Cardiac muscle cell (in vitro differentiated cells and primary cell): ENCODE measurements at regions not wholly inside any gene's neighbourhood (a gene's known extent, or its start where the extent isn't known, plus 50 kb on each side); places are given as distances from the start of the nearest gene placed in this dataset.

Experiments
- DNase-seq, 2 donors: peaks; one replicate each; pipeline versions ENCODE4 v3.0.0 to v3.0.0-alpha.2; 2010 to 2017; ENCODE audit warnings: low read depth in 1 of 2, low spot score in 1 of 2
- H3K27ac ChIP-seq: fragments of 200-600 bp; sonication (generic); 2 replicates; pipeline ENCODE4 v1.5.1; 2016
- H3K27me3 ChIP-seq: fragments of 200-600 bp; sonication (generic); 2 replicates; pipeline ENCODE4 v1.6.0; 2016; ENCODE audit warnings: control low read depth
- H3K36me3 ChIP-seq: fragments of 200-600 bp; sonication (generic); 2 replicates; pipeline ENCODE4 v1.5.1; 2016; ENCODE audit warnings: control low read depth
- H3K4me1 ChIP-seq: fragments of 200-600 bp; sonication (generic); 2 replicates; pipeline ENCODE4 v1.8.1; 2017; ENCODE audit warnings: low read depth, mild to moderate bottlenecking, mixed run types
- H3K4me3 ChIP-seq: fragments of 200-600 bp; sonication (generic); 2 replicates; pipeline ENCODE4 v1.5.1; 2016; ENCODE audit warnings: mild to moderate bottlenecking
- H3K9me3 ChIP-seq: fragments of 200-600 bp; sonication (generic); 2 replicates; pipeline ENCODE4 v1.5.1; 2017; ENCODE audit warnings: low read depth, mild to moderate bottlenecking, control low read depth
- TF ChIP-seq, protein P1 (sequence below): IDR thresholded peaks from 2 replicates; pipeline ENCODE4 v1.5.1; 2012; ENCODE audit warnings: low read depth, mild to moderate bottlenecking, low read length

DNA sequence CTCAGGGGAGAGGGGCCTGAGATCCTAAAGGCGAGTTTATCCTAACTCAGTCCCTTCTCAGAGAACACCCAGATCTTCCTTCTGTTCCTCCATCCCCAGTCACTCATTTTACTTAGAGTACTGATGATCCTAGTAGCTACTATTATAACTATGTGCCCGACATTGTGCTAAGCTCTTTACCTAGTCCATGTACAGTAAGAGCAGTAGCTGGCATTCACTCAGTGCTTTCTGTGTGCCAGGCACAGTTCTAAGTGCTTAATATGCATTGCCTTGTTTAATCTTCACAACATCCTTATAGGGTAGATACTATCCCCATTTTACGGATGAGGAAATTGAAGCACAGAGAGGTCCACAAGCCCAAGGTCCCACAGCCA is 58.3 kb downstream of the FRMPD3 start:
- H3K4me3 ChIP-seq, result no peak overlapping the region
- no peaks in the 10 kb centered on the region for H3K36me3 ChIP-seq
- H3K4me1 ChIP-seq, result no peaks in the 10 kb centered on the region
- peaks cover 41% of the 10 kb centered on the region for H3K27me3 ChIP-seq
- DNase-seq, result no peak
- TF ChIP-seq, protein P1, sequence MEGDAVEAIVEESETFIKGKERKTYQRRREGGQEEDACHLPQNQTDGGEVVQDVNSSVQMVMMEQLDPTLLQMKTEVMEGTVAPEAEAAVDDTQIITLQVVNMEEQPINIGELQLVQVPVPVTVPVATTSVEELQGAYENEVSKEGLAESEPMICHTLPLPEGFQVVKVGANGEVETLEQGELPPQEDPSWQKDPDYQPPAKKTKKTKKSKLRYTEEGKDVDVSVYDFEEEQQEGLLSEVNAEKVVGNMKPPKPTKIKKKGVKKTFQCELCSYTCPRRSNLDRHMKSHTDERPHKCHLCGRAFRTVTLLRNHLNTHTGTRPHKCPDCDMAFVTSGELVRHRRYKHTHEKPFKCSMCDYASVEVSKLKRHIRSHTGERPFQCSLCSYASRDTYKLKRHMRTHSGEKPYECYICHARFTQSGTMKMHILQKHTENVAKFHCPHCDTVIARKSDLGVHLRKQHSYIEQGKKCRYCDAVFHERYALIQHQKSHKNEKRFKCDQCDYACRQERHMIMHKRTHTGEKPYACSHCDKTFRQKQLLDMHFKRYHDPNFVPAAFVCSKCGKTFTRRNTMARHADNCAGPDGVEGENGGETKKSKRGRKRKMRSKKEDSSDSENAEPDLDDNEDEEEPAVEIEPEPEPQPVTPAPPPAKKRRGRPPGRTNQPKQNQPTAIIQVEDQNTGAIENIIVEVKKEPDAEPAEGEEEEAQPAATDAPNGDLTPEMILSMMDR, result no peak
- no peaks in the 10 kb centered on the region for H3K9me3 ChIP-seq
- no peak overlapping the region for H3K27ac ChIP-seq

DNA sequence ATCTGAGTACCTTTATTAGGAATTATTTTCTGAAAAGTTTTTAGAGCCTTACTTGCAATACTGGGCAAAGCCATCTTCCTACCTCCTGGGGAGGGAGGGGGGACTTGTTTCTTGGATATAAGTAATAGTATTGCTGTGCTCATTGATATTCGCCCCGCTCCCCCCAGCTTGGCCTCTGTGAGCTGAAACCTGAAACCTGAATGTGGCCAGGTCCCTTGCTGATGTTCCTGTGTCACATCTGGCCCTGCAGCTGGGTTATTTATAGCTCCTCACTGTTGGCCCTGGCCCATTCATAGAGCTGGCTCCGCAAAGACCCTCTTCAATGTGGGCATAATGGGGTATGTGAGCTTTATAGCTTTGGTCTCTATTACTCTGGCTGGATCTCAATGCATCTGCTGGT is 59.5 kb downstream of the FRMPD3 start:
- no peaks in the 10 kb centered on the region for H3K4me1 ChIP-seq
- TF ChIP-seq, protein P1, result no peak
- no peak overlapping the region for H3K4me3 ChIP-seq
- H3K9me3 ChIP-seq, result no peaks in the 10 kb centered on the region
- H3K27ac ChIP-seq, result no peak overlapping the region
- DNase-seq, result peak in 1 of 2 donors; percentile 32
- no peaks in the 10 kb centered on the region for H3K36me3 ChIP-seq
- peaks cover 41% of the 10 kb centered on the region for H3K27me3 ChIP-seq

DNA sequence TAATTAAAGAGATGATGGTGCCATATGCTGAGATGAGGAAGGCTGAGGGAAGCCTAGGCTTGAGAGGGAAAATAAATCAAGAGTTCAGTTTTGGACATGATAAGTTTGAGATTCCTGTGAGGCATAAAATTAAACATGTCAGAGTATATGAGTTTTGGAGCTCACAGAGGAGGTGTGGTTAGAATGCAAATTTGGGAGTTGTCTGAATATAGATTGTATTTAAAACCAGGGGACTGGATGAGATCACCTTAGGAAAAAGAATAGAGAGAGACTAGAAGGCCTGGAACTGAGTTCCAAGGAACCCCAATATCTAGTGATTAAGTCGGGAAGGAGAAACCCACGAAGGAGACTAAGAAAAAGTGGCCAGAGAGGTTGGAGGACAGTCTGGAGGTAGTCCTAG is 65.5 kb downstream of the FRMPD3 start:
- H3K27me3 ChIP-seq, result no peaks in the 10 kb centered on the region
- no peaks in the 10 kb centered on the region for H3K9me3 ChIP-seq
- no peak overlapping the region for H3K4me3 ChIP-seq
- H3K36me3 ChIP-seq, result no peaks in the 10 kb centered on the region
- no peak for DNase-seq
- TF ChIP-seq, protein P1, result no peak
- no peaks in the 10 kb centered on the region for H3K4me1 ChIP-seq
- no peak overlapping the region for H3K27ac ChIP-seq

DNA sequence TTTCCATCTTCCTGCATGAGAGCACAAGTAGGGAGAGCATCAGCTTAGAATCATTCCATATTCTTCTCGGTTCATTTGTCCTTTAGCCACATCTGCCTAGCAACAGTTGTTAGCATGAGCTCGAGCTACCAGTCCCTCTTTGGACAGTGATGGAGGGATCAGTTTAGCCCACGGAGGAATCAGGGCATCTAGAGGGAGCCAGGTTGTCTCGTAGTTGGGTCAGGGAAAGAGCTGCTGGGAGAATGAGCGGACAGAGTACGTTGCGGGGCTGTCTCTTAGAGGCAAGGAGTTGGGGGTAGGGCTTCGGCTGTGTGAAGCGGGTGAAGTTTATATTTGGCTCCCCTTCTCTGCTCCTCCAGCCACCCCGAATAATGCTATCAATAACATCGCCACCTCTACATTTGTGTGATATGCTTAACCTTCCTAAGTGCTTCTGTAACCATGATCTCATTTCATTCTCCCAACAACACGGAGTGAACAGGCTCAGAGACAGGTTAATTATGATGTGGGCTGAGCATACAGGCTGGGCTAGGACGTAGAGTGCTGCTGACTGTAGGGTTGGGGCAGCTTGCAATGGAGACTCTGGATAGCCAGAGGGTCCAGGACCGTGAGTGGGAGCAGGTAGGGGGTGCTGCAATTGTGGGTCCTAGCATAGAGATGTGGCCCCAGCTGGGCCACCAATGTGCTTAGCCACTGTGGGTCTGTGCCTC is 72.6 kb downstream of the FRMPD3 start:
- peaks cover 5% of the 10 kb centered on the region for H3K4me1 ChIP-seq
- H3K4me3 ChIP-seq, result no peak overlapping the region
- DNase-seq, result no peak
- TF ChIP-seq, protein P1, result no peak
- H3K27ac ChIP-seq, result no peak overlapping the region
- H3K9me3 ChIP-seq, result no peaks in the 10 kb centered on the region
- no peaks in the 10 kb centered on the region for H3K36me3 ChIP-seq
- H3K27me3 ChIP-seq, result no peaks in the 10 kb centered on the region

DNA sequence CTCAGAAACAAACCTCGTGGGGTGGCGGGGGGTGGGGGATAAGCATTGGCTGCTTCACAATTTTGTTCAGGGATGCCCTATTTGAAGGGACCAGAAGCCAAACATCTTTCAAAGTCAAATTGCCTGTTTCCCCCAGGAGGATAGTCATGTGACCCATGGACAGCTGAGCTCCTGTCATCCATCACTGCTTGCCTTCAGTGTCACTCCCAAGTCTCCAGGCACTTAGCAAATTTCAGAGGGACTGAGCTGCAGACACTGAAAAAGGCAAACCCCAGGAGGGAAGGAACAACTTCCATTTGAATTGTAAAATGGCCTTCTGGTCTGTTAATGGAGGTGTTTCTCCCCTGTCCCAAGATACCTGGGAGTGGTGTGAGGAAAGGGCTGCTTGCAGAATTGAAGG is 73.4 kb downstream of the FRMPD3 start:
- no peak for DNase-seq
- Histone ChIP-seq H3K4me1 (peaks cover 5% of the 10 kb centered on the region), H3K9me3 (no peaks in the 10 kb centered on the region), H3K27ac (no peak overlapping the region), H3K4me3 (no peak overlapping the region), H3K36me3 (no peaks in the 10 kb centered on the region), H3K27me3 (no peaks in the 10 kb centered on the region)
- TF ChIP-seq, protein P1, result no peak
